Endodermal cell (in vitro differentiated cells): ENCODE measurements at regions not wholly inside any gene's neighbourhood (a gene's known extent, or its start where the extent isn't known, plus 50 kb on each side); places are given as distances from the start of the nearest gene placed in this dataset.
A peak's percentile ranks its signal among the peaks of the same experiment; 100 is the strongest.

Source experiments
- DNase-seq: peaks from one replicate; pipeline ENCODE4 v3.0.0-alpha.2; 2017
- H3K27ac ChIP-seq: 2 replicates; pipeline ENCODE4 v1.5.1; 2013; ENCODE audit warnings: mild to moderate bottlenecking, low read depth, low read length, moderate library complexity
- H3K27me3 ChIP-seq: 2 replicates; pipeline ENCODE4 v1.6.1; 2013; ENCODE audit warnings: mild to moderate bottlenecking, low read length, moderate library complexity; ENCODE audit not compliant: insufficient read depth, control insufficient read depth, poor library complexity, severe bottlenecking
- H3K36me3 ChIP-seq: 2 replicates; pipeline ENCODE4 v1.7.0; 2013; ENCODE audit warnings: mild to moderate bottlenecking, low read length, moderate library complexity; ENCODE audit not compliant: control insufficient read depth, insufficient read depth
- H3K4me1 ChIP-seq: one replicate; pipeline ENCODE4 v1.7.0; 2013; ENCODE audit warnings: low read length; ENCODE audit not compliant: control insufficient read depth, insufficient read depth
- H3K4me3 ChIP-seq: 2 replicates; pipeline ENCODE4 v1.5.1; 2013; ENCODE audit warnings: mild to moderate bottlenecking, low read length, moderate library complexity
- H3K9ac ChIP-seq: 2 replicates; pipeline ENCODE4 v1.6.1; 2013; ENCODE audit warnings: mild to moderate bottlenecking, low read length, moderate library complexity; ENCODE audit not compliant: poor library complexity, severe bottlenecking; ENCODE audit errors: extremely low read depth
- H3K9me3 ChIP-seq: 2 replicates; pipeline ENCODE4 v1.6.1; 2013; ENCODE audit warnings: mild to moderate bottlenecking, low read length, moderate library complexity; ENCODE audit not compliant: control insufficient read depth
- H3K27ac Mint-ChIP-seq: 2 replicates; pipeline ENCODE4 v1.8.0; 2020; ENCODE audit warnings: mixed read lengths
- H3K27me3 Mint-ChIP-seq: 2 replicates; pipeline ENCODE4 v1.8.0; 2021; ENCODE audit warnings: mild to moderate bottlenecking, mixed read lengths; ENCODE audit not compliant: insufficient read depth
- H3K36me3 Mint-ChIP-seq: 2 replicates; pipeline ENCODE4 v1.8.0; 2020; ENCODE audit warnings: low read depth, mixed read lengths
- H3K4me1 Mint-ChIP-seq: 2 replicates; pipeline ENCODE4 v1.8.0; 2020; ENCODE audit warnings: mixed read lengths
- H3K4me3 Mint-ChIP-seq: 2 replicates; pipeline ENCODE4 v1.8.0; 2020; ENCODE audit warnings: mild to moderate bottlenecking, moderate library complexity, mixed read lengths
- H3K9me3 Mint-ChIP-seq: 2 replicates; pipeline ENCODE4 v1.8.0; 2020; ENCODE audit warnings: mild to moderate bottlenecking, mixed read lengths
- CTCF ChIP-seq: fragments of 200-600 bp; sonication (generic); conservative IDR thresholded peaks from 2 replicates; pipeline ENCODE4 v1.5.0; 2021; ENCODE audit warnings: antibody characterized with exemption, mild to moderate bottlenecking
- WGBS, 2 experiments: methylation state at CpG; one replicate each; pipeline versions ENCODE4 v1.1.5 to v1.1.7; 2013; ENCODE audit warnings: missing lambda C conversion rate in 2 of 2, mixed read lengths in 1 of 2; ENCODE audit not compliant: insufficient coverage in 1 of 2, insufficient read length in 1 of 2; 5-methylcytosine and 5-hydroxymethylcytosine counted together

- Histone ChIP-seq H3K9ac (no peak overlapping the region), H3K27ac (no peak overlapping the region), H3K27me3 (no peaks in the 10 kb centered on the region), H3K36me3 (no peaks in the 10 kb centered on the region), H3K4me1 (no peaks in the 10 kb centered on the region), H3K9me3 (no peaks in the 10 kb centered on the region), H3K4me3 (no peak overlapping the region)
- Mint-ChIP-seq H3K36me3 (no peaks in the 10 kb centered on the region), H3K27me3 (no peaks in the 10 kb centered on the region), H3K4me3 (no peak overlapping the region), H3K9me3 (no peaks in the 10 kb centered on the region), H3K27ac (no peak overlapping the region), H3K4me1 (no peaks in the 10 kb centered on the region)
- peak; percentile 61 for TF ChIP-seq CTCF
- DNase-seq = no peak
- no CpG with 5 or more reads among the region's 1 CpG for WGBS, 2 experiments
Measured at GRCh38 chr16:6446370-6446769, 886.3 kb upstream of the RBFOX1 start.

GRCh38 chr16:6439129-6439528 is 893.5 kb upstream of the RBFOX1 start:
- H3K27ac ChIP-seq = no peak overlapping the region
- no peak overlapping the region for H3K4me3 ChIP-seq
- H3K27me3 ChIP-seq = no peaks in the 10 kb centered on the region
- H3K9me3 Mint-ChIP-seq = no peaks in the 10 kb centered on the region
- H3K4me1 ChIP-seq = no peaks in the 10 kb centered on the region
- H3K27ac Mint-ChIP-seq = no peak overlapping the region
- H3K4me1 Mint-ChIP-seq = no peaks in the 10 kb centered on the region
- no peak overlapping the region for H3K4me3 Mint-ChIP-seq
- no peaks in the 10 kb centered on the region for H3K36me3 ChIP-seq
- WGBS, 2 experiments = 89 to 100% methylated on average over 1 to 6 of the region's 6 CpGs
- H3K27me3 Mint-ChIP-seq = no peaks in the 10 kb centered on the region
- no peaks in the 10 kb centered on the region for H3K9me3 ChIP-seq
- DNase-seq = no peak
- no peak overlapping the region for H3K9ac ChIP-seq
- TF ChIP-seq CTCF = no peak
- H3K36me3 Mint-ChIP-seq = no peaks in the 10 kb centered on the region

- Histone ChIP-seq H3K27ac (no peak overlapping the region), H3K27me3 (no peaks in the 10 kb centered on the region), H3K36me3 (no peaks in the 10 kb centered on the region), H3K4me3 (no peak overlapping the region), H3K4me1 (no peaks in the 10 kb centered on the region), H3K9me3 (no peaks in the 10 kb centered on the region), H3K9ac (no peak overlapping the region)
- no peak for DNase-seq
- Mint-ChIP-seq H3K27me3 (no peaks in the 10 kb centered on the region), H3K4me1 (no peaks in the 10 kb centered on the region), H3K36me3 (no peaks in the 10 kb centered on the region), H3K27ac (no peak overlapping the region), H3K9me3 (no peaks in the 10 kb centered on the region), H3K4me3 (no peak overlapping the region)
- no peak for TF ChIP-seq CTCF
- 93 to 98% methylated on average over 7 to 8 of the region's 8 CpGs for WGBS, 2 experiments
Measured at GRCh38 chr16:6428861-6429260, 903.8 kb upstream of the RBFOX1 start.
